HuH-7.5 (cell line): ENCODE measurements at regions not wholly inside any gene's neighbourhood (a gene's known extent, or its start where the extent isn't known, plus 50 kb on each side); places are given as distances from the start of the nearest gene placed in this dataset.
"Not testable (repeated sequence)": the region's sequence is repeated elsewhere in the genome, so short reads cannot be mapped to it uniquely, and the experiment has no call there.

Experiments
- DNase-seq: peaks from one replicate; pipeline ENCODE4 v3.0.0; 2011; ENCODE audit warnings: low spot score

GRCh38 chr10:2246747-2247146 is 509.4 kb upstream of the ADARB2 start:
- DNase-seq, result no peak

GRCh38 chr10:2245580-2245979 is 508.3 kb upstream of the ADARB2 start:
- no peak for DNase-seq

DNA sequence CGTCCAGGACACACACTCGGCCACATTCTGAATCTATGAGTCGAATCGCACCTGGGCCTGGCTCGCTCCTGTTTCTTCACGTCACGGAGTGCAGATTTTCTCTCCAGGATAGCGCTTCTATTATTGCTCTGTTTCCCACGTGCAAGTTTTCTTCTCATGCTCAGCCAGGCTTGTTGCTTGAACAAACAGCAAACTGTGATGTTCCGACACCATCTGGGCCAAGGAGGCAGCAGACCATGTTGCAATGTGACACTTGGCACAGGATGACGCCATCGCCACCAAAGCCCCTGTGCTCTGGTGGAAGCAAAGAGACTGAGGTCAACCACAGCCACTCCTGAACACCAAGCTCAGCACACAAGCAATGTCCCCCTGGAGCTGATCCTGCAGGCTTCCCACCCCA is 507.1 kb upstream of the ADARB2 start:
- DNase-seq, result no peak

DNA sequence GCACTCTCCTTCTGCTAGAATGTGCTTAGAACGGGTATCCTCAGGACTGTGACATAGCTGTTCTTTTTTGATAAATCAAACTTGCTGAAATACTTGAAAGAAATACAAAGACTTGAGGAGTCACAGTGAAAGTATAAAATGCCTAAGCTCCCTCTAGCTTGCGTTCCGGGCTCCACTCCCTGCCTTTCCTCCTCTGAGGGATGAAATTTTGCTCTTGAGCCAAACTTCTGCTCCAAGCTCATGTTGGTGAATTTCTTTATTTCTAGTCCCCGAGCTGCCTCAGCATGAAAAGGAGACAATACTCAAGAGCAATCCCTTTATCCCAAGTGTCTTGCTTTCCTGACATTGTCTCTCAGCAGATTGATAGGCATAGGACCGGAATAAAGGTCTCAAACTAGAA is 499.6 kb upstream of the ADARB2 start:
- DNase-seq, result no peak

GRCh38 chr10:2232479-2232878 is 495.2 kb upstream of the ADARB2 start:
- DNase-seq, result no peak

- DNase-seq, result no peak
Observed at GRCh38 chr10:2230478-2230877, 493.2 kb upstream of the ADARB2 start.

- no peak for DNase-seq
Observed at GRCh38 chr10:2228320-2228901, 491.1 kb upstream of the ADARB2 start.

DNA sequence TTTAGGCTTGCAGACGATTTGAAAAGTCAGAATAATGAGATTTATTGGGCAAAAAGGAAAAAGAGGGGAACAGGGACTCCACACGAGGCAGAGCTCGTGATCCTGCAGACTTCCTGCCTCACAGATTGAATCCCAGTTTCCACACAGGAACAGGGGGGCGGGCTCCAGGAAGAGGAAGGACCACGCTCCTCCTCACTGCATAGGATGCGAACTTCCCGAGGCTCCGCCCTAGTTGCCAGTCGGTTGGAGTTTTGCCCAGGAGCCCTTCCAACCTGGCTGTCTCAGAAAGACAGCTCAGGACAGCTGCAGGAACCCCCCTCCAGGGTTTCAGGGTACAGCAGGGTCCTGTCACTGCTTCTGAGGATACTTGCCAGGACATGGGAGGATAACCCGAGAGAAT is 488.3 kb upstream of the ADARB2 start:
- DNase-seq, result no peak

DNA sequence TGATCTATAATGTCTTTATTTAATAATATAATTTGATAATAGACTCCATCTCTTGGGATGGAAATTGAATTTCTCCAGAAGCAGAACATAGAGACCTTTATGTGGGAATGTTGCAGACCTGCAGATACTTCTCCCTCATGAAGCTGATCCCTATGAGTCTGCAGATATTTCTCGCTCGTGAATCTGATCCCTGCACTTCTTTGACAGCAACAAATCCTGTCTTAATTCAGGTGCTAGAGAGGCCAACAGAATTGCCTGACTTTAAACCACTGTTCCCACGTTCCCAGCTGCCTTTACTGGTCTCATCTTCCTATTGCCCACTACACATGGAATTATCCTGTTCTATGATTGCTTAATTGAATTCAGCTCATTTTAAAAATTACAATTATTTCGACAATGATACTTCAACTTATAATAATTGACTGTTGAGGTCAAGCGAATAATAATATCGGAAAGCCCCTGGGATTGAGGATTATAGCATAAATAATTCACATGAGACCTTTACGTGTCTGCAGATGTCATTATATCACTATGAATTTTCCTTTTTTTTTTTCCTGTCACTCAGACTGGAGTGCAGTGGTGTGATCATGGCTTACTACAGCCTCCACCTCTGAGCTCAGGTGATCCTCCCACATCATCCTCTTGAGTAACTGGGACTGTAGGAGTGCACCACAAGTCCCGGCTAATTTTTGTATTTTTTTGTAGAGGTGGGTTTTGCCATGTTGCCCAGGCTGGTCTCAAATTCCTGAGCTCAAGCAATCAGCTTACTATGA is 486.4 kb upstream of the ADARB2 start:
- no peak for DNase-seq

GRCh38 chr10:2222631-2223030 is 485.3 kb upstream of the ADARB2 start:
- no peak for DNase-seq

- DNase-seq, result no peak
Observed at GRCh38 chr10:2214805-2215204, 477.5 kb upstream of the ADARB2 start.

DNA sequence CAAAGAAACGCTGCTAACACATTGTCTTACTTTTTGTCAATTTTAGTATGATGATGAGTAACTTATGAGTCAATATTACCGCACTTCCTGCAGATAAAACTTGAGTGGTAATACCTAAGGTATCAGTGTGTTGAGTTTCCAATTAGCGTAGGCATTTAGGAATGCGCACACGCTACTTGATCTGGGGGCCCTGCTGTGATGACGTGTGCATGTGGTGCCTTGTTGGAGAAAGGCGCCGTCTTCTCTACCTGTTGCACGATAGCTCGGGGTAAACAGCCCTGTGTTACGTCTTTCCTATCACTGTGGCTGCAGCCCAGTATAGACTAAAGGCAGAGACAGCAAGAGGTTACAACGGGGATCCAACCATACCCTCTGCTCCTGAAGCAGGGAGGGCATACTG is 476.8 kb upstream of the ADARB2 start:
- DNase-seq, result no peak

DNA sequence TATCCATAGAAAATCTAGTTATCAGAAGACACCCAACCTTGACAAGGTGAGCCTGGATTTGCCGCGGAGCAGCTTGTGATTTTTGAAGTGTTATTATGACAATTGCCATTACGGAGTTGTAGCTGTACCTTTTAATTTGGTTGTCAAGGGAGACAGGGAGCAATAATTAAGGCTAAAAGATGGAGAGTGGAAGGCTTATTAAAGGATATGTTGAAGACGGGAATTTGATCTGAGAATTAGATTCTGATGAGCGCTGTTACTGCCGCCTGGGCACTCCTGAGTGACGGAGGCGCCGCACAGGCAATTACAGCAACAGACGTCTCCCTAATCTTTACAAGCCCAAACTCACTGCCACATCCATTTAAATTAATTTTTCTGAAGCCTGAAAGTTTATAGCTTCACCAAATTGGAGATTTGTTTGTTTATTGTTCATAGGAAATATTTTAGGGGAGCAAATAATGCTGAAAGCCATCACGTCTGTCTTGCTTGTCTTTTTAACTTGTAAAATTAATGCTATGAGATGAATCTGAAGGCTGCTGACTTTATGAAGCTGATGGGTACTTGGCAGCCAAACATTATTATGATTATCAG is 475.0 kb upstream of the ADARB2 start:
- DNase-seq, result no peak

DNA sequence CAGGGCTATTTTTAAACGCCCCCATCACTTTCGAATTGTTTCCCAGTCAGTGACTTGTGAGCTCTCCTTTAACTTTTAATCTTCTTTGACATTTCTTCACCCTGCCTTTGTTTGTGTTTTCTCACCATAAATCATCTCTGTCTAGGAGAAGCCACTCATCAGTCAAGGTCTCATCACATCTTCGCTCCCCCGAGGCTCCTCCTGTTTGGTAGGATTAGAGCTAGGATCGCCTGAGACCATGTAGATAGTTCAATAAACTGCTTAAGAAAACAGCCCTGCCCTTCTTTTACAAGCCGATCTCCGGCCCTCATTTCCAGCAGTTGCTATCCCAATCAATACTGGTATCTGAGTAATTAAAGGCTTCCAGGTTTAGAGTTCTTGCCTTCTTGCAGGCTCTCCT is 472.8 kb upstream of the ADARB2 start:
- DNase-seq, result no peak

DNA sequence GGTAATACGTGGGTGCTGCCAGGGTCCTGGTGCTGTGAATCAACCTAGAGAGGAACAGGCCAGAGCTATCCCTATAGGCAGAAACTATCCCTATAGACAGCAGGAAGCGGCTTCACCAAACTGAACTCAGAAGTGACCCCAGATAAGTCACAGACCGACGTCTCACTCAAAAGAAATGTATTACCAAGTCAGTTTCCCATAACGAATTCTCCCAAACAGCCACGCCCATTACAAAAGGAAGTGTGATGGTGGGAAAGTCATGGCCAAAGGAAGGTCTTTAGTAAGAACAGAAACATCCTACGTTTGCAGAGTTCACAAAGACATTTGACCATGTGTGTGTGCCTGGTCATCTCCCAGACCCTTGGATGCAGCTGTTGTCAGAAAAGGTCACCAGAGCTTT is 470.8 kb upstream of the ADARB2 start:
- no peak for DNase-seq

GRCh38 chr10:2207246-2207922 is 470.1 kb upstream of the ADARB2 start:
- DNase-seq, result no peak

GRCh38 chr10:2205406-2205805 is 468.1 kb upstream of the ADARB2 start:
- DNase-seq, result no peak

GRCh38 chr10:2202401-2202800 is 465.1 kb upstream of the ADARB2 start:
- DNase-seq, result no peak

DNA sequence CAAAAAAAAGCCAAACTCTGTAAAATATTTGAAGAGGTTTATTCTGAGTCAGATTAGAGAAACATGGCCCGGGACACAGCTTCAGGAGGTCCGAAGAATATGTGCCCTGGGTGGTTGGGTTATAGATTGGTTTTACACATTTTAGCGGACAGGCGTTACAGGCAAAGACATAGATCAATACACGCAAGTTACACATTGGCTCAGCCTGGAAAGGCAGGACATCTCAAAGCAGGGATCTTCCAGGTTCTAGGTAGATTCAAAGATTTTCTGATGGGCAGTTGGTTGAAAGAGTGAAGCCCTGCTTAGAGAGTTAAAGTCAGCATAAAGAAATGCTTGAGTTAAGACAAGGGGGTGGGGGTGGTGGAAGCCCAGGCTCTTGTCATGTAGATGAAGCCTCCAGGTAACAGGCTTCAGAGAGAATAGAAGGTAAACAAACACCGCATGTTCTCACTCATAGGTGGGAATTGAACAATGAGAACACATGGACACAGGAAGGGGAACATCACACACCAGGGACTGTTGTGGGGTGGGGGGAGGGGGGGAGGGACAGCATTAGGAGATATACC is 464.3 kb upstream of the ADARB2 start:
- no peak for DNase-seq

DNA sequence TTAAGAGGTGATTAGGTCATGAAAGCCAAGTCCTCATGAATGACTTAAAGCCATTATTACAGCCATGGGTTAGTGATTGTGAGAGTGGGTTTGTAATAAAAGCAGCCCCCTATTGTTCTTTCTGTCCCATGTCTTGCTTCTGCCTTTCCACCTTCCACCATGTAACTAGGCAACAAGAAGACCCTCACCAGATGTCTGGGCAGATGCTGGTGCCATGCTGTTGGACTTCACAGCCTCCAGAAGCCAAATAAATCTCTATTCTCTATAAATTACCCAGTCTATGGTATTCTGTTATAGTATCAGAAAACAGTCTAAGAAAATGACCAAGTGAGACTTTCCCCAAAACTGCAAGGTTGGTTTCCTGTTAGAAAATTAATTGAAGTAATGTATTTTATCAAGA is 460.3 kb upstream of the ADARB2 start:
- no peak for DNase-seq

GRCh38 chr10:2196272-2196671 is 458.9 kb upstream of the ADARB2 start:
- DNase-seq, result no peak

- DNase-seq, result not testable (repeated sequence)
Observed at GRCh38 chr10:2189356-2189755, 452.0 kb upstream of the ADARB2 start.

- no peak for DNase-seq
Observed at GRCh38 chr10:2188371-2188770, 451.0 kb upstream of the ADARB2 start.
